ENCODE measurements at regions not wholly inside any gene's neighbourhood (a gene's known extent, or its start where the extent isn't known, plus 50 kb on each side); places are given as distances from the start of the nearest gene placed in this dataset.

GRCh38 chr1:166699613-166700012, 139.7 kb upstream of the POGK start:
- Histone ChIP-seq H3K23ac (ENCODE audit: insufficient read length) (no peak overlapping the region), H3K27ac (ENCODE audit: low read depth, low read length) (no peak overlapping the region), H3K4me2 (ENCODE audit: insufficient read depth in 1 of 2, low read depth in 2 of 2, low read length in 2 of 2) (no peak overlapping the region), H2BK15ac (ENCODE audit: low read length) (no peak overlapping the region), H3K14ac (ENCODE audit: insufficient read length) (no peak overlapping the region), H3K23me2 (ENCODE audit: low read depth, low read length) (no peaks in the 10 kb centered on the region), H2BK20ac (ENCODE audit: low read length) (no peak overlapping the region), H3K9ac (replicated peaks in 1 of 4; ENCODE audit: extremely low read depth in 1 of 4, low read depth in 3 of 4, low read length in 3 of 4) (no peak overlapping the region), H3K27me3 (replicated peaks in 1 of 4; ENCODE audit: control insufficient read depth in 3 of 4, extremely low read depth in 1 of 4, insufficient read depth in 3 of 4, low read length in 3 of 4) (no peaks in the 10 kb centered on the region), H3K79me1 (ENCODE audit: low read depth, low read length) (no peaks in the 10 kb centered on the region), H3K79me2 (ENCODE audit: control insufficient read depth in 1 of 2, insufficient read depth in 2 of 2, low read length in 2 of 2) (no peaks in the 10 kb centered on the region), H3K4ac (replicated peaks; ENCODE audit: insufficient read length, low read depth, low read length) (no peak overlapping the region), H3K4me1 (replicated peaks in 1 of 4; ENCODE audit: control insufficient read depth in 3 of 4, insufficient read depth in 4 of 4, low read length in 3 of 4) (no peaks in the 10 kb centered on the region), H2AFZ (ENCODE audit: low read length) (no peak overlapping the region), H4K20me1 (replicated peaks in 1 of 2; ENCODE audit: control insufficient read depth in 1 of 2, insufficient read depth in 2 of 2, low read length in 2 of 2) (no peaks in the 10 kb centered on the region), H3K36me3 (ENCODE audit: control insufficient read depth in 2 of 4, insufficient read depth in 4 of 4, low read length in 3 of 4) (no peaks in the 10 kb centered on the region), H2BK5ac (ENCODE audit: low read depth, low read length) (no peak overlapping the region), H2BK120ac (replicated peaks; ENCODE audit: low read depth, low read length) (no peak overlapping the region), H4K91ac (replicated peaks; ENCODE audit: insufficient read length, low read length) (no peak overlapping the region), H2BK12ac (ENCODE audit: low read depth, low read length) (no peak overlapping the region), H3K56ac (replicated peaks; ENCODE audit: insufficient read length, low read depth, low read length) (no peak overlapping the region), H2AK5ac (ENCODE audit: low read depth, low read length) (no peak overlapping the region), H4K5ac (ENCODE audit: insufficient read length, low read depth, low read length) (no peak overlapping the region), H4K8ac (ENCODE audit: extremely low read depth, insufficient read depth, low read length) (no peak overlapping the region), H3K9me3 (ENCODE audit: insufficient read depth in 2 of 2, low read depth in 1 of 2, low read length in 1 of 2) (no peaks in the 10 kb centered on the region), H3K18ac (ENCODE audit: extremely low read depth, low read length) (no peak overlapping the region), H3K4me3 (ENCODE audit: extremely low read depth in 1 of 4, insufficient read depth in 2 of 4, low read depth in 3 of 4, low read length in 4 of 4) (no peak overlapping the region)
- FAIRE-seq (no peak), DNase-seq (ENCODE audit: low read depth in 1 of 2, low spot score in 2 of 2) (no peak)
- CTCF ChIA-PET (ENCODE audit: partially characterized antibody), result interaction anchor here (1.5 kb wide), 1 partner anchor 13 kb away, joined by 3 read pairs; no protein-coding TSS in a partner anchor
- WGBS, 2 experiments (ENCODE audit: extremely low coverage in 1 of 2, insufficient coverage in 1 of 2, insufficient read length in 1 of 2, insufficient replicate concordance in 2 of 2, low coverage in 1 of 2, low lambda C conversion rate in 2 of 2, missing lambda C conversion rate in 1 of 2), result 51% methylated on average over 5 of the region's 5 CpGs; no CpG with 5 or more reads in 1 of the 2 experiments
- POLR2A ChIA-PET (ENCODE audit: partially characterized antibody), result no interaction called here
- no peak for TF ChIP-seq SRF (IDR thresholded peaks at IDR 0.05; ENCODE audit: low read depth, low read length)
- no peak for TF ChIP-seq KDM5A (IDR thresholded peaks at IDR 0.05; ENCODE audit: low read length)
- TF ChIP-seq FOSL1 (IDR thresholded peaks at IDR 0.05; ENCODE audit: insufficient read depth, low read depth, low read length), result no peak

Data from H1 (cell line).